ENCODE measurements at regions not wholly inside any gene's neighbourhood (a gene's known extent, or its start where the extent isn't known, plus 50 kb on each side); places are given as distances from the start of the nearest gene placed in this dataset.

DNA sequence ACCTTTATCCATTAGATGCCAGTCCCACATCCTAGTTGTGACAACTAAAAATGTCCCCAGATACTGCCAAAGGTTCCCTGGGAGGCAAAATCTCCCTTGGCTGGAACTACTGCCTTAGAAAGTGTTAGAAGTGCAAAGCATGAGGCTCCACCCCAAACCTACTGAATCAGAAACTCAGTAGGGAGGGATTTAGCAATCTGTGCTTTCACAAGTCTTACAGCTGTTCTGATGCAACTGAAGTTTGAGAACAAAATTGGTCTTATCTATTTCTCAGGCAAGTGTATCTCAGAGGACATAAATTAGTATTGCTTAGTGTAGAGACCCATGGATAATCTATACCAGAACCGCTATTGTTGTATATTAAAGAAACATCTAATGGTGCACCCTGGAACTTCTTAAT lies 70.2 kb downstream of the CLDN1 start:
- DNase-seq = no peak

- no peak for DNase-seq
Observed at GRCh38 chr3:190249414-190249813, 72.8 kb downstream of the CLDN1 start.

DNA sequence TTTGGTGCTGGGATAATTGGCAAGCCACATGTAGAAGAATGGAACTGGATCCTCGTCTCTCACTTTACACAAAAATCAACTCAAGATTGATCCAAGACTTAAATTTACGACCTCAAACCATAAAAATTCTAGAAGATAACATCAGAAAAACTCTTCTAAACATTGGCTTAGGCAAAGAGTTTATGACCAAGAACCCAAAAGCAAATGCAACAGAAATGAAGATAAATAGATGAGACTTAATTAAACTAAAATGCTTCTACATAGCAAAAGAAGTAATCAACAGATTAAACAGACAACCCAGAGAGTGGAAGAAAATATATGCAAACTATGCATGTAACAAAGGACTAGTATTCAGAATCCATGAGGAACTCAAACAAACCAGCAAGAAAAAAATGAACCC lies 80.1 kb downstream of the CLDN1 start:
- DNase-seq = no peak

- no peak for DNase-seq
Observed at GRCh38 chr3:190239325-190239724, 82.9 kb downstream of the CLDN1 start.

DNA sequence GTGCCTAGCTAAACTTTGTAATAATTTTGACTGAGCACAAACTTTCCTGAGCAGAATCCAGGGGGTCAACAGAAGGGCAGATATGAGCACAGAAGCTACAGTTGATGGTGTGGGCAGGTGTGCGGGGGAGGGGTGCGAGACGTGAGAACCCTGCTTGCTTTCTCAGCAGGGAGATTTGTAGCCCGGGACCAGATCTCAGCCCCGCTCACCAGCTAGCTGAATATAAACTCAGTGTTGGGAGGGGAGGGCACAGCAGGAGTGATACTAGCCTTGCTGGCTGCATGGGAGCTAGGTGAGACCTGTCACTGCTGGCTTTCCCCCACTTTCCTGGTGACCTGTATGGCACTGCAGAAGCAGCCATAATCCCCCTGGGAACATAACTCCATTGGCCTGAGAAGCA lies 83.4 kb downstream of the CLDN1 start:
- no peak for DNase-seq

DNA sequence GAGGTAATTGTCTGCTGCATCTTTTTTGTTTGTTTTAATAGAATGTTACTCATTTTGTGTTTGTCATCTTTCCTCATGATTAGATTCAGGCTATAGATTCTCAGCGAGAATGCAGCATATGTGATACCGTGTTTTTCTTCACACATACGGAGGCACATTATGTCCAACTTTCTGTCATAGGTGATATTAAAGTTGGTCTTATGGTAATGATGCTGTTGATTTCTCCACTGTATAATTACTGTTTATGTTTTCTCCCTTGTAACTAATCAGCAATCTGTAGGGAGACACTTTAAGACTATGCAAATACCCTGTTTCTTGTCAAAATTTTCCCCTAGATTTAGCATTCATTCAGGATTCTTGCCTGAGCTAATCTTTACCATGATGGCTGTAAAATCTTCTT lies 87.6 kb downstream of the CLDN1 start:
- DNase-seq = no peak

DNA sequence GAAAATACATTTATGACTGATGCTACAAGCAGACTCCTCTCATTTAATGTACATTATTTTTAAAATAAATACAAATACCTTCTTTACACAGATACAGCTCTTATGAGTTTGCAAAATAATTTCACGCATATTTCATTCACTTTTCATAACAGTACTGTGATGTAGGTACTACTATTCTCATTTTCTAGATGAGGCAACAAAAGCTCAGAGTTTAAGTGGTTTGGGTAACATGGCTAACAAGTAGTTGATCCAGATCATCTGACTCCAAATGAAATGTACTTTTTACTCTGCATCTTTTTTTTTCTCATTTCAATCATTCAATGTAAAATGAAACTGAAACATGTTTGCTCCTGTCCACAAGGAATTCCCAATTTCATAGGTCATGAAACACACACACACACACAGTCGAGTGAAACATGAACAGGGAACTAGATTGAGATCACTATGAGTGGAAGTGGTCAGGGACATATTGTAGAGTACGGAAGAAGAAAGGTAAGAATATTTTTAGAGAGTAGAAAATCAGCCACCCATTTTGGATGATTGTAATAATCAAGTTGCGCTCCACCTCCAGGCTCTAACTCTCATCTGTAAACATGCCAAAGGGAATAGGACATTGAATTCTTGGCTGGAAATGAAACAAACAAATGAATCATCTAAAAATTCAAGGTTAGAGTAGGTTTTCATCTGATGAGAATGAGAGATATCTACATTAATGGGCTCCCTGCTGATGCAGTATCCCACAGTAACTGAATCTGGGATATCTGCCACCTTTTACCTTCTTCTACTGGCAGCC lies 92.4 kb downstream of the CLDN1 start:
- DNase-seq = no peak

- DNase-seq = no peak
Observed at GRCh38 chr3:190227064-190227463, 95.2 kb downstream of the CLDN1 start.

DNA sequence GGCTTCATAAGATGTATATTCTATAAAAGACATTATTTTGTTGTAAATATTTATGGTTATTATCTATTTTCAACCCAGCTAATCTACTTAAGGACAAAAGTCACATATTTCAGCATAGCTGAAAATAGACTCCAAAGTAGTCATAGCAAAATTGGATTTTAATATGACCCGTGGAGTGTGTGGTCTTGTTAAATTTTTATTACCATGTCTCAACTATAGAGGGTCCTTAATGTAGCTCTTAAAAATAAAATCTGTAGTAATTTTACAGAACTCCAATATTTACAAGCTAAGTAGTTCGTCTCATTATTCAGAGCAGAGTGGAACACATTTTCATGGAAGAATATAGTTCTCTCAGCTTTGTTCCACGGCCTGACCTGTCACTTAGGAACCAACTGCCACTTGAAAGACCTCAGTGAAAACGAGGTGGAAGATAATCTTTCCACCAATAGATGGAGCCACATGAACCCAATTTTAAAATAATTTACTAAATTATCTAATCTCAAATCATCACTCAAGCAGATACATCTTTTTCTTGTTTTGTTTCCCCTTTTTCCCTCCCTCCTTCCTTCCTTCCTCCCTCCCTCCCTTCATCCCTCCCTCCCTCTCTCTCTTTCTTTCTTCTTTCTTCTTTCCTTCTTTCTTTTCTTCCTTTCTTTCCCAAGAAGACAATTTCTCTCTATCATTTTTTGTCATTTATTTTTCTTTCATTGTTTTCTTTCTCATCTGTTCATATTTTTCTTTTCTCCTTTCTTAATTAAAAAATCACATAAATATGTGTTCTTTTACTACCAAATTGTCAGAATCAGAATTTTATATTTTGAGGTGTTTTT lies 97.2 kb downstream of the CLDN1 start:
- DNase-seq = no peak

GRCh38 chr3:190224456-190224855 lies 97.8 kb downstream of the CLDN1 start:
- DNase-seq = no peak

DNA sequence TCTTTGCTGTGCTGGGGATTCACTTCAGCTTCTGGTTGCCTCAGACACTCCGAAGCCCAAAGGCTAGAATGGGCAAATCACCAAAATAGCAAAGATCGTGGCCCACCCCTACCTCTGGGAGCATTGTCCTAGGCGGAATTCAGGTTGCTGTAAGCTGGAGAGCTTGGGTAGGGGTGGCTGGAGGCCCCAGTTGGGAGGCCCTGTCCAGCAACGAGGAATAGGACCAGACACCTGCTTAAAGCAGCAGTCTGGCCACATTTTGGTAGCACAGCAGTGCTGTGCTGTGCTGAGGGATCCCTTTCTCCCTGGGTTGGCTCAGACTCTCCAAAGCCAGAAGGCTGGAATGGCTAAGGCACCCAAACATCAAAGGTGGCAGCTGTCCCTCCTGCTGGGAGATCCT lies 99.3 kb downstream of the CLDN1 start:
- no peak for DNase-seq

DNA sequence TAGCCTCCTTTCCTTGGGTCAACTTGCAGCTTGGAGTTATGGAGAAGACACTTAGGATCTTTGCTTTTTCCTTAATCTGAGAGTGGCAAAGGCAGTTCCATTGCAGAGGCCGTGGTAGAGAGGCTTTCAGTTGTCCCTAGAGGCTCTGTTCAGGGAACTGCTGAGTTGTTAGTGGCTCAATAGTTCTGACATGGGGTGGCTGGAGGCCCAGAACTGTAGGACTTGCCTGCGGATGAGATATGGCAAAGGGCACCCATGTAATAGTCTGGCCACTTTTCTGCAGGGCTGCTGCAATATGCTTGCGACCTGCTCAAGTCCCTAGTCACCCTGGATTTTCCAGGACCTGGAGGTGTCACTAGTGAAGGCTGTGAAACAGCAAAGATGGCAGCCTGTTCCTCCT lies 99.9 kb downstream of the CLDN1 start:
- no peak for DNase-seq

- no peak for DNase-seq
Observed at GRCh38 chr3:190220362-190220761, 99.7 kb upstream of the P3H2 start.

GRCh38 chr3:190217081-190217480 lies 96.4 kb upstream of the P3H2 start:
- no peak for DNase-seq

GRCh38 chr3:190213727-190214126 lies 93.0 kb upstream of the P3H2 start:
- no peak for DNase-seq

- DNase-seq = no peak
Observed at GRCh38 chr3:190210608-190211007, 89.9 kb upstream of the P3H2 start.

DNA sequence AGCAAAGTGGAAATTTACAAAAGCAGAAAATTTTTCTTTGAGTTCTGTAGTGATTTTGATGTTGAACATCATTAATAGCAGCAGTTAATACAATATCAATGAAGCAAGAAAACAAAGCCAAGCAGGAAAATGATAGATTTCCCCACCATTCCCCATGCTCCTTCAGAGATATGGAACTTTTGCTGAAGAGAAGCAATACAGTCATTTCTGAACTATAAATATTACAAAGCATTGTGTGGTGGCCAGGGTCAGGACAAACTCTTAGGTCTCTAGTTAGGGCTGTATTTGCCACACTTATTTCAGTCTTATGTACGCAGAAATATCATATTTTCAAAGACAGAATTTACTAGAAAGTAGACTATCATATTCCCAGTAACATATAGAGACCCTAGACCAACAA lies 88.8 kb upstream of the P3H2 start:
- no peak for DNase-seq

- no peak for DNase-seq
Observed at GRCh38 chr3:190208196-190208595, 87.5 kb upstream of the P3H2 start.

- no peak for DNase-seq
Observed at GRCh38 chr3:190205739-190206138, 85.0 kb upstream of the P3H2 start.

DNA sequence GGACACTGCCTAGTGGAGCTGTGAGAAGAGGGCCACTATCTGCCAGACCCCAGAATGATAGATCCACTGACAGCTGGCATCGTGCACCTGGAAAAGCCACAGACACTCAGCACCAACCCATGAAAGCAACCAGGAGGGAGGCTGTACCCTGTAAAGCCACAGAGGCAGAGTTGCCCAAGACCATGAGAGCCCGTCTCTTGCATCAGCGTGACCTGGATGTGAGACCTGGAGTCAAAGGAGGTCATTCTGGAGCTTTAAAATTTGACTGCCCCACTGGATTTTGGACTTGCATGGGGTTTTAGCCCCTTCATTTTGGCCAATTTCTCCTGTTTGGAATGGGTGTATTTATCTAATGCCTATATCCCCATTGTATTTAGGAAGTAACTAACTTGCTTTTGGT lies 83.5 kb upstream of the P3H2 start:
- DNase-seq = no peak

DNA sequence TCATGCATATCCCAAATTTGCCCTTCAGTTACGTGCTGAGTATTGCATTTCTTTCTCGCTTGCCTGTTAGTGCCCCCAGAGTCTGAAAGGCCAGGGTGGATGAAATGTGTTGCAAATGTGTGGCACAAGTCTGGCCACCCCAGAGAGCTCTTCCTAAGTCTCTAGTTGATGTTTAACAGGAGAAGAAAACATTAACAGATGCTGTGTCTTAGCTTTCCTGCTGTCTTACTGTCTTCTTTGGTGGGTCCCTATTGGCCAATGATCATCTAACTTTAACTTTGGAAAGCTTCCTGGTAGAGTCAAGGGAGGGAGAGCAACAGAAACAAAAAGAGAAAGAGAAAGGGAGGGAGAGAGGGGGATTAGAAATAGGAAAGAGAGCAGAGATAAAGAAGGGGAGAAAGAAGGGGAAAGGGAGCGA lies 76.7 kb upstream of the P3H2 start:
- no peak for DNase-seq

- no peak for DNase-seq
Observed at GRCh38 chr3:190194506-190194905, 73.8 kb upstream of the P3H2 start.

GRCh38 chr3:190193210-190193609 lies 72.5 kb upstream of the P3H2 start:
- no peak for DNase-seq

- no peak for DNase-seq
Observed at GRCh38 chr3:190192739-190193138, 72.0 kb upstream of the P3H2 start.

All from NCI-H446 (cell line).